Astrocyte (in vitro differentiated cells and primary cell): ENCODE measurements at regions not wholly inside any gene's neighbourhood (a gene's known extent, or its start where the extent isn't known, plus 50 kb on each side); places are given as distances from the start of the nearest gene placed in this dataset.

Experiments
- DNase-seq: peaks from one replicate; pipeline ENCODE4 v3.0.0-alpha.2; 2010; ENCODE audit warnings: low read depth
- FAIRE-seq: peaks from 2 replicates; lab custom pipeline; 2011; peaks lifted over from hg19 to GRCh38; lab: Jason Lieb, UNC
- H2AFZ ChIP-seq: 2 replicates; pipeline ENCODE4 v1.6.0; 2012; ENCODE audit warnings: low read depth, low read length, inconsistent platforms
- H3K27ac ChIP-seq: 2 replicates; pipeline ENCODE4 v1.5.1; 2011; ENCODE audit warnings: low read depth, low read length, inconsistent platforms
- H3K27me3 ChIP-seq: 2 replicates; pipeline ENCODE4 v1.6.0; 2011; ENCODE audit warnings: low read length, inconsistent platforms; ENCODE audit not compliant: insufficient read depth
- H3K36me3 ChIP-seq: 2 replicates; pipeline ENCODE4 v1.5.1; 2011; ENCODE audit warnings: low read length, inconsistent platforms; ENCODE audit not compliant: insufficient read depth
- H3K4me1 ChIP-seq: 2 replicates; pipeline ENCODE4 v1.5.1; 2011; ENCODE audit warnings: low read length, inconsistent platforms; ENCODE audit not compliant: insufficient read depth
- H3K4me2 ChIP-seq: 2 replicates; pipeline ENCODE4 v1.6.0; 2012; ENCODE audit warnings: low read length, inconsistent platforms
- H3K4me3 ChIP-seq: 2 replicates; pipeline ENCODE4 v1.5.1; 2011; ENCODE audit warnings: low read depth, mild to moderate bottlenecking, low read length, inconsistent platforms; ENCODE audit not compliant: insufficient read depth
- H3K79me2 ChIP-seq: 2 replicates; pipeline ENCODE4 v1.6.0; 2012; ENCODE audit warnings: mild to moderate bottlenecking, low read length, inconsistent platforms; ENCODE audit not compliant: insufficient read depth
- H3K9ac ChIP-seq: 2 replicates; pipeline ENCODE4 v1.6.0; 2012; ENCODE audit warnings: mild to moderate bottlenecking, low read length, inconsistent platforms
- H3K9me3 ChIP-seq: 2 replicates; pipeline ENCODE4 v1.5.1; 2012; ENCODE audit warnings: low read depth, mild to moderate bottlenecking, low read length, inconsistent platforms; ENCODE audit not compliant: insufficient read depth
- H4K20me1 ChIP-seq: 2 replicates; pipeline ENCODE4 v1.6.0; 2012; ENCODE audit warnings: low read length, inconsistent platforms; ENCODE audit not compliant: insufficient read depth
- H3K27ac Mint-ChIP-seq: one replicate; pipeline ENCODE4 v1.8.0; 2021; ENCODE audit warnings: mild to moderate bottlenecking, mixed read lengths; ENCODE audit not compliant: unreplicated experiment
- H3K27me3 Mint-ChIP-seq: one replicate; pipeline ENCODE4 v1.8.0; 2021; ENCODE audit warnings: low read depth, mixed read lengths; ENCODE audit not compliant: unreplicated experiment
- H3K36me3 Mint-ChIP-seq: one replicate; pipeline ENCODE4 v1.8.0; 2021; ENCODE audit warnings: low read depth, mixed read lengths; ENCODE audit not compliant: unreplicated experiment
- H3K4me1 Mint-ChIP-seq: one replicate; pipeline ENCODE4 v1.8.0; 2021; ENCODE audit warnings: low read depth, mixed read lengths; ENCODE audit not compliant: unreplicated experiment
- H3K4me3 Mint-ChIP-seq: one replicate; pipeline ENCODE4 v1.8.0; 2021; ENCODE audit warnings: mild to moderate bottlenecking, moderate library complexity, mixed read lengths; ENCODE audit not compliant: unreplicated experiment
- H3K9me3 Mint-ChIP-seq: one replicate; pipeline ENCODE4 v1.8.0; 2021; ENCODE audit warnings: mild to moderate bottlenecking, mixed read lengths; ENCODE audit not compliant: unreplicated experiment
- CTCF ChIP-seq: IDR thresholded peaks from 2 replicates; pipeline ENCODE4 v1.5.1; 2011; ENCODE audit warnings: low read depth, mild to moderate bottlenecking, inconsistent platforms, low read length, moderate library complexity; ENCODE audit not compliant: insufficient read depth
- EZH2 ChIP-seq: IDR thresholded peaks from 2 replicates; pipeline ENCODE4 v1.6.1; 2012; ENCODE audit warnings: mild to moderate bottlenecking, low read length, inconsistent platforms; ENCODE audit not compliant: insufficient read depth

- no peak overlapping the region for H3K4me3 ChIP-seq
- H3K27me3 Mint-ChIP-seq = no peaks in the 10 kb centered on the region
- no peaks in the 10 kb centered on the region for H3K9me3 ChIP-seq
- no peak for FAIRE-seq
- H3K4me1 ChIP-seq = no peaks in the 10 kb centered on the region
- H3K4me3 Mint-ChIP-seq = no peak overlapping the region
- no peak overlapping the region for H3K27ac ChIP-seq
- H3K4me1 Mint-ChIP-seq = no peaks in the 10 kb centered on the region
- no peak for DNase-seq
- TF ChIP-seq EZH2 (no peak), CTCF (no peak)
- no peaks in the 10 kb centered on the region for H4K20me1 ChIP-seq
- no peaks in the 10 kb centered on the region for H3K79me2 ChIP-seq
- no peaks in the 10 kb centered on the region for H3K36me3 Mint-ChIP-seq
- H2AFZ ChIP-seq = no peak overlapping the region
- H3K36me3 ChIP-seq = no peaks in the 10 kb centered on the region
- H3K9me3 Mint-ChIP-seq = no peaks in the 10 kb centered on the region
- no peak overlapping the region for H3K9ac ChIP-seq
- no peak overlapping the region for H3K27ac Mint-ChIP-seq
- no peak overlapping the region for H3K4me2 ChIP-seq
- no peaks in the 10 kb centered on the region for H3K27me3 ChIP-seq
Measured at GRCh38 chr5:29307478-29307877, 1886.0 kb upstream of the CDH6 start.

GRCh38 chr5:29304545-29304944 is 1888.9 kb upstream of the CDH6 start:
- FAIRE-seq = no peak
- DNase-seq = no peak
- Histone ChIP-seq H3K4me2 (no peak overlapping the region), H3K4me3 (no peak overlapping the region), H3K27ac (no peak overlapping the region), H3K79me2 (no peaks in the 10 kb centered on the region), H4K20me1 (no peaks in the 10 kb centered on the region), H3K27me3 (no peaks in the 10 kb centered on the region), H3K36me3 (no peaks in the 10 kb centered on the region), H3K9ac (no peak overlapping the region), H2AFZ (no peak overlapping the region), H3K4me1 (no peaks in the 10 kb centered on the region), H3K9me3 (no peaks in the 10 kb centered on the region)
- no peaks in the 10 kb centered on the region for H3K27me3 Mint-ChIP-seq
- no peak overlapping the region for H3K4me3 Mint-ChIP-seq
- H3K27ac Mint-ChIP-seq = no peak overlapping the region
- no peaks in the 10 kb centered on the region for H3K36me3 Mint-ChIP-seq
- no peaks in the 10 kb centered on the region for H3K4me1 Mint-ChIP-seq
- H3K9me3 Mint-ChIP-seq = no peaks in the 10 kb centered on the region
- TF ChIP-seq CTCF (no peak), EZH2 (no peak)

GRCh38 chr5:29296548-29296947 is 1896.9 kb upstream of the CDH6 start:
- Histone ChIP-seq H2AFZ (no peak overlapping the region), H3K27me3 (no peaks in the 10 kb centered on the region), H3K79me2 (no peaks in the 10 kb centered on the region), H3K4me1 (no peaks in the 10 kb centered on the region), H3K4me3 (no peak overlapping the region), H3K27ac (no peak overlapping the region), H3K36me3 (no peaks in the 10 kb centered on the region), H3K9me3 (no peaks in the 10 kb centered on the region), H3K4me2 (no peak overlapping the region), H3K9ac (no peak overlapping the region), H4K20me1 (no peaks in the 10 kb centered on the region)
- Mint-ChIP-seq H3K27me3 (no peaks in the 10 kb centered on the region), H3K4me1 (no peaks in the 10 kb centered on the region), H3K4me3 (no peak overlapping the region), H3K36me3 (no peaks in the 10 kb centered on the region), H3K27ac (no peak overlapping the region), H3K9me3 (no peaks in the 10 kb centered on the region)
- DNase-seq = no peak
- FAIRE-seq = no peak
- TF ChIP-seq CTCF = no peak
